Common myeloid progenitor, CD34-positive (primary cell): ENCODE measurements at regions not wholly inside any gene's neighbourhood (a gene's known extent, or its start where the extent isn't known, plus 50 kb on each side); places are given as distances from the start of the nearest gene placed in this dataset.

ENCODE experiments used
- CTCF ChIA-PET: fragments of 350-600 bp; sonication (Branson Sonifier 250); formaldehyde crosslinking; loops from one replicate; lab custom pipeline; 2021; ENCODE audit warnings: antibody characterized with exemption; lab: Charles Lee
- POLR2A ChIA-PET: fragments of 350-600 bp; sonication (Branson Sonifier 250); formaldehyde crosslinking; loops from one replicate; lab custom pipeline; 2021; ENCODE audit warnings: antibody characterized with exemption; lab: Charles Lee
- DNase-seq, 3 donors: peaks; one replicate each; pipeline versions ENCODE4 v3.0.0 to v3.0.0-alpha.2; 2013
- H3K27ac ChIP-seq, 2 experiments: 1 replicate in 1 of 2; 2 replicates in 1 of 2; pipeline ENCODE4 v1.7.0; 2013; ENCODE audit warnings: inconsistent platforms in 2 of 2, low read length in 2 of 2, mild to moderate bottlenecking in 2 of 2, low read depth in 1 of 2, moderate library complexity in 1 of 2; ENCODE audit not compliant: severe bottlenecking in 2 of 2, insufficient read depth in 1 of 2, poor library complexity in 1 of 2
- H3K27me3 ChIP-seq, 5 experiments: replicated peaks in 2 of 5; 1 replicate in 3 of 5; 2 replicates in 2 of 5; pipeline versions ENCODE4 v1.6.1 to v1.7.0; 2013; ENCODE audit warnings: low read length in 4 of 5, mild to moderate bottlenecking in 2 of 5, moderate library complexity in 2 of 5, inconsistent platforms in 1 of 5; ENCODE audit not compliant: insufficient read depth in 5 of 5, control insufficient read depth in 4 of 5
- H3K36me3 ChIP-seq, 4 experiments: 1 replicate in 2 of 4; 2 replicates in 2 of 4; pipeline versions ENCODE4 v1.6.1 to v1.7.0; 2013; ENCODE audit warnings: low read length in 3 of 4, control low read depth in 1 of 4, mild to moderate bottlenecking in 1 of 4; ENCODE audit not compliant: control insufficient read depth in 4 of 4, insufficient read depth in 4 of 4
- H3K4me1 ChIP-seq, 4 experiments: 1 replicate in 3 of 4; 2 replicates in 1 of 4; pipeline versions ENCODE4 v1.6.1 to v1.7.1; 2013; ENCODE audit warnings: low read length in 3 of 4, mild to moderate bottlenecking in 3 of 4, control low read depth in 1 of 4, inconsistent platforms in 1 of 4, moderate library complexity in 1 of 4; ENCODE audit not compliant: control insufficient read depth in 4 of 4, insufficient read depth in 4 of 4; ENCODE audit errors: control extremely low read depth in 1 of 4
- H3K4me3 ChIP-seq, 7 experiments: 1 replicate in 4 of 7; 2 replicates in 3 of 7; pipeline versions ENCODE4 v1.5.1 to v1.7.0; 2013; ENCODE audit warnings: mild to moderate bottlenecking in 7 of 7, low read length in 6 of 7, moderate library complexity in 6 of 7, inconsistent platforms in 2 of 7, low read depth in 2 of 7, control low read depth in 1 of 7; ENCODE audit not compliant: insufficient read depth in 4 of 7, control insufficient read depth in 1 of 7; ENCODE audit errors: extremely low read depth in 1 of 7
- H3K9me3 ChIP-seq, 5 experiments: 1 replicate in 4 of 5; 2 replicates in 1 of 5; pipeline versions ENCODE4 v1.6.1 to v1.7.1; 2013; ENCODE audit warnings: low read length in 4 of 5, mild to moderate bottlenecking in 2 of 5, inconsistent platforms in 1 of 5, low read depth in 1 of 5, moderate library complexity in 1 of 5; ENCODE audit not compliant: control insufficient read depth in 4 of 5, insufficient read depth in 2 of 5; ENCODE audit errors: control extremely low read depth in 1 of 5
- WGBS: methylation state at CpG from one replicate; pipeline ENCODE4 v1.1.5; 2013; ENCODE audit not compliant: insufficient coverage; 5-methylcytosine and 5-hydroxymethylcytosine counted together

DNA sequence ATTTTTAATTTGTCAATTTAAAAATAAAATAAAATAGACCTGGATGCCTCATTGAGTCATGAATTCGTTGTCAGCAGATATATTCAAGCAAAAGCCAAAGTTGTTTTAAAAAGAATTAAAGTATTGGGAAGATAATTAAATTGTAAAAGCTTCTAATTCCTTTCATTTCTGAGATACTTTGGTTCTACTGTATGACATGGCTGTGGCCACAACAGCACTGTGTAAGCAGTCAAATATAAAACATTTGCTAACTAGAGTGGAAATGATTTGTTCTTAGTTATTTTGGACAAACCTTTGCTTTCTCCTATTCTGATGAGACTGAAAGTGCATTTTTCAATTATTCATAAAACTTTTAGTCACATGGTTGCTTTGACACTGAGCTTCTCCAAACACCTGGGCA, 143.6 kb upstream of the FAM13C start:
- H3K36me3 ChIP-seq = no peaks in the 10 kb centered on the region
- H3K4me1 ChIP-seq = no peaks in the 10 kb centered on the region
- WGBS = 83% methylated on average over 1 of the region's 1 CpG
- no peaks in the 10 kb centered on the region for H3K9me3 ChIP-seq
- no peak overlapping the region for H3K27ac ChIP-seq
- no peaks in the 10 kb centered on the region for H3K27me3 ChIP-seq
- CTCF ChIA-PET = no interaction called here
- no peak for DNase-seq
- POLR2A ChIA-PET = no interaction called here
- no peak overlapping the region for H3K4me3 ChIP-seq

DNA sequence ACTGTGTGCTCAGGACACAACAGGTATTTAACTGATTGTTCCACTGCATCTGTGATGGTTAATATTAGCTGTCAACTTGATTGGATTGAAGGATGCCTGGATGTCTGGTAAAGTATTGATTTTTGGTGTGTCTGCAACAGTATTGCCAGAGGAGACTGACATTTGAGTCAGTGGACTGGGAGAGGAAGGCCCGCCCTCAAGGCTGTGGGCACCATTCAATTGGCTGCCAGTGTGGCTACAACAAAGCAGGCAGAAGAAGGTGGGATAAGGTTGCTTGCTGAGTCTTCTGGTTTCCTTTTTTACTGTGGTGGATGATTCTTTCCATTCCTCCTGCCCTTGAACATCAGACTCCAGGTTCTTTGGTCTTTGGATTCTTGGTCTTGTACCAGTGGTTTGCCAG, 137.1 kb upstream of the FAM13C start:
- Histone ChIP-seq H3K27ac (no peak overlapping the region), H3K36me3 (no peaks in the 10 kb centered on the region), H3K4me3 (no peak overlapping the region), H3K4me1 (no peaks in the 10 kb centered on the region), H3K9me3 (peaks cover 1 to 20% (median 7%) of the 10 kb centered on the region in 5 experiments), H3K27me3 (no peaks in the 10 kb centered on the region)
- WGBS = 100% methylated on average over 1 of the region's 1 CpG
- CTCF ChIA-PET = no interaction called here
- no peak for DNase-seq
- POLR2A ChIA-PET = no interaction called here

GRCh38 chr10:59493017-59493416, 130.7 kb upstream of the FAM13C start:
- H3K27me3 ChIP-seq = peaks cover 0 to 3% (median 0%) of the 10 kb centered on the region in 5 experiments
- WGBS = 82% methylated on average over 3 of the region's 3 CpGs
- H3K27ac ChIP-seq = no peak overlapping the region
- no peaks in the 10 kb centered on the region for H3K4me1 ChIP-seq
- CTCF ChIA-PET = no interaction called here
- H3K36me3 ChIP-seq = no peaks in the 10 kb centered on the region
- DNase-seq = no peak
- peaks cover 1 to 22% (median 7%) of the 10 kb centered on the region in 5 experiments for H3K9me3 ChIP-seq
- POLR2A ChIA-PET = no interaction called here
- no peak overlapping the region for H3K4me3 ChIP-seq

DNA sequence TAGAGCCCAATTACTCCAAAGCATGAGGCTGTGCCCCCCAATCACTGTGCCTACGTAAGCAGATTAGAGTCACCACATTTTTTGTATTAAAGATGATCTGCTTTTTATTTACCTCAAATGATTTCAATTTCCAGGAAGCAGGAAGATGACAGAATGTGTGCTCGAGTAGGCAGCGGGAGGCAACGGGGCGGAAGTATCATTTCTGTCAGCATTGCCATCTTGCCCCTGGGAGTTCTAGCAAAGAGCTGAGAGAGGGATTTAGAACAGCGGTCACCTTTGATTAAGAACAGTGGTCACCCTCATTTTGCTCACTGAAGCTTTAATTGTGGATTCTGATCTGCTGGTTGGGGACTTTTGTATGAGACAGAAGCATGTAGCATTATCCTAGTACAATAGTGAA, 117.1 kb upstream of the FAM13C start:
- no peak for DNase-seq
- 100% methylated on average over 4 of the region's 6 CpGs for WGBS
- no peaks in the 10 kb centered on the region for H3K36me3 ChIP-seq
- POLR2A ChIA-PET = no interaction called here
- H3K9me3 ChIP-seq = no peaks in the 10 kb centered on the region
- no peak overlapping the region for H3K4me3 ChIP-seq
- H3K4me1 ChIP-seq = no peaks in the 10 kb centered on the region
- CTCF ChIA-PET = no interaction called here
- H3K27ac ChIP-seq = no peak overlapping the region
- H3K27me3 ChIP-seq = peaks cover 0 to 2% (median 0%) of the 10 kb centered on the region in 5 experiments

DNA sequence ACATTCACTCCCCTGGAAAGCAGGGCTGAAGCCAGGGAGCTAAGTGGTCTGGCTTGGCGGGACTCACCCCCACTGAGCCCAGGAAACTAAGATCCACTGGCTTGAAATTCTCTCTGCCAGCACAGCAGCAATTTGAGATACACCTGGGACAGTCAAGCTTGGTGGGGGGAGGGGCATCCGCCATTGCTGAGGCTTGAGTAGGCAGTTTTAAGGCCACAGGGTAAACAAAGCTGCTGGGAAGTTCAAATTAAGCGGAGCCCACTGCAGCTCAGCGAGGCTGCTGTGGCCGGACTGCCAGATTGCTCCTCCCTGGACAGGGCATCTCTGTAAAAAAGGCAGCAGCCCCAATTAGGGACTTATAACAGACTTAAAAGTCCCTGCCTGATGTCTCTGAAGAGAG, 108.2 kb upstream of the FAM13C start:
- H3K4me1 ChIP-seq = no peaks in the 10 kb centered on the region
- H3K27ac ChIP-seq = no peak overlapping the region
- ChIA-PET POLR2A (no interaction called here), CTCF (no interaction called here)
- WGBS = 88% methylated on average over 5 of the region's 5 CpGs
- H3K9me3 ChIP-seq = peaks cover 0 to 3% (median 0%) of the 10 kb centered on the region in 5 experiments
- H3K27me3 ChIP-seq = no peaks in the 10 kb centered on the region
- no peak overlapping the region for H3K4me3 ChIP-seq
- no peaks in the 10 kb centered on the region for H3K36me3 ChIP-seq
- DNase-seq = no peak

DNA sequence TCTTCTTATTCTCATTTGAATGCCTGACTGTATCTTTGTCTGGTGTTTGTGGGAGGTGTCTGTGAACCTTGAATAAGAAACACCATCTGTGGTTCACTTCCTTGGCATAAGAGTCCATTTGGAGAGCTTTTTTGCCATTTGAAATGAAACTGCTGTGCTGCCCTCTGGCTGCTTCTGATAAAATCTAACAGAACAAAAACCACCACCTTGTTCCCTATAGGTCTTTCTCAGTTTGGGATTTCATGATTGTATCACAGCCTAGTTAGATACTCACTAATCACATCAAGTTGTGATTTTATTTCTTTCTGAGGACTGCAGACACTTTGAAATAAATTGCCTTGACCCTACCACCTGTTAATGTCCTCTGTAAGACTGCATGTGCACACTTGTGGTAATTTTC, 102.7 kb upstream of the FAM13C start:
- no peak overlapping the region for H3K4me3 ChIP-seq
- peaks cover 0 to under 1% (median 0%) of the 10 kb centered on the region in 5 experiments for H3K9me3 ChIP-seq
- ChIA-PET POLR2A (interaction anchor here (0.5 kb wide), 1 partner anchor 652 kb away, joined by 3 read pairs; no protein-coding TSS in a partner anchor), CTCF (interaction anchor here (1.5 kb wide), 1 partner anchor 228 kb away, joined by 4 read pairs; no protein-coding TSS in a partner anchor)
- no peaks in the 10 kb centered on the region for H3K36me3 ChIP-seq
- no peaks in the 10 kb centered on the region for H3K4me1 ChIP-seq
- H3K27ac ChIP-seq = no peak overlapping the region
- H3K27me3 ChIP-seq = no peaks in the 10 kb centered on the region
- peak in 2 of 3 donors; percentile 19 to 27 for DNase-seq

DNA sequence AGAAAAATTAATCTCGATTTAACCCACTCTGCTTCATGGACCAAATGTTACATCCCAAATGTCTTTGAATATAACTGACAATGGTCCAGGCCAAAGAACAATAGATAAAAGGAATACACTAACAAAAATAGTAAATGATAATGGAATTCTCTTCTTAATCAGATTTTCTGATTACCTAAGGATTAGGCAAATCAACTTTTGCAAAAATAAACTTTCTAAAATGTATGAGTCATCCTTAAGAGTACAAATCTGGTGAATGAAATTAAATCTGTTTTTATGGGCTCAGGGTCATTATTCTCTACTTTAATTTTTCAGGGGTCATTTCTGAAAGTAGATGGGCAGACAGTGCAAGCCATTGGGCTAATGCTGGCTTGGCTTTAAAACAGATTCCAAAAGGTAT, 102.1 kb upstream of the FAM13C start:
- Histone ChIP-seq H3K36me3 (no peaks in the 10 kb centered on the region), H3K9me3 (no peaks in the 10 kb centered on the region), H3K4me1 (no peaks in the 10 kb centered on the region), H3K4me3 (no peak overlapping the region), H3K27me3 (no peaks in the 10 kb centered on the region), H3K27ac (no peak overlapping the region)
- POLR2A ChIA-PET = no interaction called here
- CTCF ChIA-PET = interaction anchor here (1.5 kb wide), 1 partner anchor 228 kb away, joined by 4 read pairs; no protein-coding TSS in a partner anchor
- no peak for DNase-seq
- WGBS = no CpG with 5 or more reads among the region's 1 CpG
